ENCODE measurements at regions not wholly inside any gene's neighbourhood (a gene's known extent, or its start where the extent isn't known, plus 50 kb on each side); places are given as distances from the start of the nearest gene placed in this dataset.

- TF ChIP-seq ZNF280D (tag by site-specific recombination; IDR thresholded peaks at IDR 0.05) (no peak), CTCF (tag by site-specific recombination; IDR thresholded peaks at IDR 0.05) (no peak), ZNF530 (tag by site-specific recombination; IDR thresholded peaks at IDR 0.05; ENCODE audit: low read depth) (no peak), ZNF37A (tag by site-specific recombination; IDR thresholded peaks at IDR 0.05) (no peak), ZNF174 (tag by site-specific recombination; IDR thresholded peaks at IDR 0.05) (no peak), PBX3 (CRISPR knock-in tag; IDR thresholded peaks at IDR 0.05) (no peak), ZNF580 (tag by site-specific recombination; IDR thresholded peaks at IDR 0.05) (no peak), KLF10 (tag by site-specific recombination; IDR thresholded peaks at IDR 0.05) (no peak), GFI1B (tag by site-specific recombination; IDR thresholded peaks at IDR 0.05) (no peak)
Measured at GRCh38 chr2:220300806-220301205, 673.4 kb downstream of the SLC4A3 start (continued).

GRCh38 chr2:220302756-220303155 lies 675.3 kb downstream of the SLC4A3 start:
- TF ChIP-seq ZNF76 (tag by site-specific recombination; IDR thresholded peaks at IDR 0.05; ENCODE audit: borderline replicate concordance, low read depth) (no peak), ZBTB21 (tag by site-specific recombination; IDR thresholded peaks at IDR 0.05) (no peak), ZNF335 (tag by site-specific recombination; conservative IDR thresholded peaks at IDR 0.05) (no peak), ZNF146 (tag by site-specific recombination; IDR thresholded peaks at IDR 0.05) (no peak), ZNF555 (tag by site-specific recombination; conservative IDR thresholded peaks at IDR 0.05) (no peak), ELK4 (IDR thresholded peaks at IDR 0.05; ENCODE audit: borderline replicate concordance, low read depth, low read length) (no peak), EGR2 (tag by site-specific recombination; IDR thresholded peaks at IDR 0.05; ENCODE audit: low read depth) (no peak), ZNF529 (tag by site-specific recombination; IDR thresholded peaks at IDR 0.05; ENCODE audit: insufficient replicate concordance) (no peak), ZNF707 (tag by site-specific recombination; IDR thresholded peaks at IDR 0.05) (no peak), ZSCAN18 (tag by site-specific recombination; IDR thresholded peaks at IDR 0.05) (no peak), ZNF148 (tag by site-specific recombination; IDR thresholded peaks at IDR 0.05; ENCODE audit: borderline replicate concordance) (no peak), ZNF513 (tag by site-specific recombination; IDR thresholded peaks at IDR 0.05) (no peak), ZNF354C (tag by site-specific recombination; IDR thresholded peaks at IDR 0.05; ENCODE audit: borderline replicate concordance, low read depth) (no peak), ZNF324 (tag by site-specific recombination; IDR thresholded peaks at IDR 0.05) (no peak)
- CTCF ChIA-PET, result no interaction called here

More at GRCh38 chr2:220302756-220303155, 675.3 kb downstream of the SLC4A3 start:
- H3K9me3 ChIP-seq (ENCODE audit: control insufficient read depth, insufficient read depth, low read depth, low read length), result no peaks in the 10 kb centered on the region
- no peaks in the 10 kb centered on the region for H3K36me3 ChIP-seq (ENCODE audit: control insufficient read depth in 2 of 2, insufficient read depth in 1 of 2, low read length in 2 of 2)
- H3K27ac ChIP-seq (ENCODE audit: extremely low read depth, low read depth, low read length), result no peak overlapping the region
- POLR2A ChIA-PET, result no interaction called here
- H3K4me1 ChIP-seq (ENCODE audit: control insufficient read depth, insufficient read depth, low read length), result no peaks in the 10 kb centered on the region
- no peak overlapping the region for H3K4me3 ChIP-seq (ENCODE audit: low read depth, low read length)
